GM13976 (cell line): ENCODE measurements at regions not wholly inside any gene's neighbourhood (a gene's known extent, or its start where the extent isn't known, plus 50 kb on each side); places are given as distances from the start of the nearest gene placed in this dataset.

Source experiments
- DNase-seq: peaks from one replicate; pipeline ENCODE4 v3.0.0; 2012; ENCODE audit warnings: low spot score
- in situ Hi-C: fragments of 300-500 bp; cut with MboI; formaldehyde crosslinking; loops from one replicate; pipeline ENCODE4 v1.12.0; 2022; ENCODE audit warnings: low sequenced_read_pairs, mixed read lengths, inconsistent platforms; ENCODE audit not compliant: unreplicated experiment
- TF ChIP-seq, protein P1 (sequence below): IDR thresholded peaks from 2 replicates; pipeline ENCODE4 v1.5.1; 2012; ENCODE audit warnings: borderline replicate concordance, mild to moderate bottlenecking; ENCODE audit not compliant: insufficient read depth; ENCODE audit errors: extremely low read depth, missing control alignments, control extremely low read depth

DNA sequence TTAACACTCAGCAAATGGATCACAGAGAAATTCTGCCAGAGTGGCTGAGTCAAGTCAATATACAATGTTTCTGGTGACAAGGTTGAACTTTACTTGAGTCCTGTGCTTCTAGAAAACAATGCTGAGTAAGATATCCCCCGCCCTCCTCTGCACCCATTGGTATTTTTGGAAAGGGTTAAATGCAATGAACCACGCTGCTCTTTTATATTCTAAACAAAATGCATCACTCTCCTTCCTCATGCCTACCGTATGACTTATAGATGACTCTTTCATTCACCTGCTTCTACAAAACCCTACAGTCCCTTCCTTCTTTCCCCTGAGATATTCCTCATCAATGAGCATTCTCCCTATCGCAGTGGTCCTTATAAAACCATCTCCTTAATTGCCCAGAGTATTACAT is 168.8 kb downstream of the TXNL1 start:
- no peak for DNase-seq
- in situ Hi-C loops: no loop called here
- TF ChIP-seq, protein P1, sequence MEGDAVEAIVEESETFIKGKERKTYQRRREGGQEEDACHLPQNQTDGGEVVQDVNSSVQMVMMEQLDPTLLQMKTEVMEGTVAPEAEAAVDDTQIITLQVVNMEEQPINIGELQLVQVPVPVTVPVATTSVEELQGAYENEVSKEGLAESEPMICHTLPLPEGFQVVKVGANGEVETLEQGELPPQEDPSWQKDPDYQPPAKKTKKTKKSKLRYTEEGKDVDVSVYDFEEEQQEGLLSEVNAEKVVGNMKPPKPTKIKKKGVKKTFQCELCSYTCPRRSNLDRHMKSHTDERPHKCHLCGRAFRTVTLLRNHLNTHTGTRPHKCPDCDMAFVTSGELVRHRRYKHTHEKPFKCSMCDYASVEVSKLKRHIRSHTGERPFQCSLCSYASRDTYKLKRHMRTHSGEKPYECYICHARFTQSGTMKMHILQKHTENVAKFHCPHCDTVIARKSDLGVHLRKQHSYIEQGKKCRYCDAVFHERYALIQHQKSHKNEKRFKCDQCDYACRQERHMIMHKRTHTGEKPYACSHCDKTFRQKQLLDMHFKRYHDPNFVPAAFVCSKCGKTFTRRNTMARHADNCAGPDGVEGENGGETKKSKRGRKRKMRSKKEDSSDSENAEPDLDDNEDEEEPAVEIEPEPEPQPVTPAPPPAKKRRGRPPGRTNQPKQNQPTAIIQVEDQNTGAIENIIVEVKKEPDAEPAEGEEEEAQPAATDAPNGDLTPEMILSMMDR: no peak

DNA sequence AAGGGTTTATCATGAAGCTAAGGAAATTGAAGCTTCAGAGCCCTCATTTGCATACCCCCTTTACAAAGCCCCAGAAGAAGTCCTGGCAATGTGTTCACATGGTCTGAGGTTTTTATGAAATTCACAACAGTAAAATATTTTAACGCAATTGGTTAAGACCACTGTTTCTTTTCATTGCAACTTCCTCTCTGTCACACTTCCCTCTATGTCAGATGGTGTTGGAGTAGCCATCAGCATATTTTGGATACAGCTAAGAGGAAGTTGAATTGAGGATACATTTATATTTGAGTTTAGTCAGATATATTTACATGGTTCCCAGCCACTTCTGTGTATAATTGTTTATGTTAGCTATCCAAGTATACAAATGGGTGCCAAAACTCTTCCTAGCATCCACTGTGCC is 170.0 kb downstream of the TXNL1 start:
- in situ Hi-C loops: no loop called here
- no peak for DNase-seq
- TF ChIP-seq, protein P1: no peak

DNA sequence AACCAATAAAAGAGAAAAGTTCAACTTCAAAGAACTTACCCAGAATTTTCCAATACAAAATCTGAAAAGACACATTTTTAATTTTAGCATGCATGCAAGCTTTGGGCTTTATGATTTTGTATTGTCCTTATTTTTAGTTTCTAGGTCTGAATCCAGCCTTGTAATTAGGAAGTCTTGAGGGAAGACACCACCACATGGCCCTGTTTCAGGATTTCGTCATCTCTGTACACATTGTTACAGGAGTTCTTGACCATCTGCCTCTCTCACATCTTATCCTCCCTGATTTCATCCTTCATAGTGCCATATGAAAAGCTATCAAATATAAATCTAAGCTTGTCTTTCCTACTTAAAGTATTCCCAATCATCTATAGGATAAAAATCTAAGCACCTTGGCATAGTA is 176.1 kb downstream of the TXNL1 start:
- TF ChIP-seq, protein P1: no peak
- DNase-seq: no peak
- in situ Hi-C loops: no loop called here

DNA sequence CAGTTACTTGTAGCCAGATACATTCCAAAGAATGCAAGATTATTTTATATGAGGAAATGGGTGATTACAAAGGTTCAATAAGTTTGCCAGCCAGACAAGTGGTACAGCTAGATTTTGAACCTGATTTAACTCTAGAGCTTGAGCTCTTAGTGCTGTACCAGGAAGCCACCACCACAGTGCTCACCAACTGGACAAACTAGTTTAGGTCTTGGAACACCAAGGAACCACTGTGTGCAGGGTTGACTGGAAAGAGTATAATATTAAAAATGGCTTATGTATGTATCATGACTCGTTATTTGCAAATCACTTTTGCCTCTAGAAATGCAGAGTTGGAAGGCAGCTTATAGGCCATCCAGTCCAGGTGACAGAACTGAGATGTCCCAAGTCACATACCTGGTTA is 177.2 kb downstream of the TXNL1 start:
- TF ChIP-seq, protein P1: no peak
- DNase-seq: no peak
- in situ Hi-C loops: no loop called here

DNA sequence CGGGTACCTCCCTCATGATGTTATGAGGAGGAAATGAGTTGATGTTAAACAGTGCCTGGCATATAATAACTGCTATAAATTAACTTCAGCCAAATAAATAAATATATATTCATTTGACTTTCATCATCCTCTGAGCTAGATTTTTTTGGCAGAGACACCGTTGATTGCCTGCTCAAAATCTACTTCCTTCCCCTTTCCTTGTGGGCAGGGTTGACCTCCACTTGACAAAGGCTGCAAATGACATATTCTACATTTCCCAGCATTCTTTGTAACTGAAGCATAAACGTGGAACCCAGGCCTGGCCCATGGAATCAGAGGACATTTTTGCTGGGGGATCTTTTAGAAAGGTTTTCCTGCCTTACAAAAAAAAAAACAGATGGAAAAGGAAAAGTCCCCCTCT is 177.8 kb downstream of the TXNL1 start:
- TF ChIP-seq, protein P1: no peak
- in situ Hi-C loops: no loop called here
- DNase-seq: no peak

DNA sequence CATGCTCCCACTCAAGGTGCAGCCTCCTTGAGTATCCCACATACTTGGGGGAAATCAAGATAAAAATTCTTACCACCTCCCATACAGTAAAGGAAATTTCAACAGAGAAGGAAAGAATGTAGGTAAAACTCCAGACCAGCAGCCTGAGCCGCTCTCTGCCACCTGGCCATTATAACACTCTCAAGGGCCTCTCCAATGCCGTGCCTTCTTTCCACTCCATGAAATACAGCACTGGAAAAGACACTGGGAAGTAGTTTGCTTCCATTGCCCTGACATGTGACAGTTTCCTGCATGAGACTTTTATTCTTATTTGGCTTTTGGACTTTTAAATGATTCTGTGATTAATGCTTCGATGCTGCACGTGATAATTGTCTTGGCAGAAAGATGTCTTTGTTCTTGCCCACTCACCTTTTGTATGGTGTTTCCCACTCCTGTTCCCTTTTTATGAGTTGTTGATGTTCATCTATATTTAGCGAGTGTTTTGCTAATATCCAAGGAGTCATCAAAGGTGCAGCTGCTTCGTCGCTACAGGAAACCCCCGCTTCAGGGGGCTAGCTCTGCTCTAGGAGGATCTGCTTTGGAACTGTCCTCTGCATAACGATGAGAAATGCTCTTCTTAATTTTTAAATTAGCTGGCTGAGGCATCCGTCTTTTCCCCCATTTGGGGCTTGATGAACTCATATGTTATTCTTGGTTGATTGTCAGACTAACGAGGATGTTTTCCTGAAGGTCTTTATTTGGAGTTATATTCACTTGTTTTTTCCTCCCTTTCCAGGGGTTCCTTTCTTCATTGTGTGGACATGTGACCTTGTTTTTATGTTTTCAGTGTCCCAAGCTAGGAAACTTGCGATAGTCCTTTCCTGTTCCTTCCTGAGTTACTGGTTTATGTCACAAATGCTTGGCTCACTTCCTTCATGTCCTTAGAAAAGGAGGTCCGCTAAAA is 179.4 kb downstream of the TXNL1 start:
- TF ChIP-seq, protein P1: no peak
- in situ Hi-C loops: no loop called here
- DNase-seq: no peak
